T-cell (primary cell): ENCODE measurements at regions not wholly inside any gene's neighbourhood (a gene's known extent, or its start where the extent isn't known, plus 50 kb on each side); places are given as distances from the start of the nearest gene placed in this dataset.
"Not testable (repeated sequence)": the region's sequence is repeated elsewhere in the genome, so short reads cannot be mapped to it uniquely, and the experiment has no call there.

Experiments
- ATAC-seq, 4 experiments: fragments of 200-7000 bp in 3 of 4; fragments of 150-1000 bp in 1 of 4; cut with Tn5 transposase; replicated peaks in 1 of 4; 1 replicate in 3 of 4; 2 replicates in 1 of 4; pipeline ENCODE4 v1.10.0; 2021; ENCODE audit warnings: moderate library complexity in 3 of 4, mild to moderate bottlenecking in 2 of 4, moderate number of reproducible peaks in 1 of 4
- CTCF ChIA-PET, 2 donors: fragments of 300-600 bp; sonication (Branson Sonifier 250); formaldehyde crosslinking; loops; one replicate each; lab custom pipeline; 2022; ENCODE audit warnings: antibody characterized with exemption in 2 of 2; lab: Charles Lee
- POLR2A ChIA-PET, 2 donors: fragments of 300-600 bp; sonication (Branson Sonifier 250); formaldehyde crosslinking; loops; one replicate each; lab custom pipeline; 2022; ENCODE audit warnings: antibody characterized with exemption in 2 of 2; lab: Charles Lee
- DNase-seq, 35 experiments: peaks; one replicate each; pipeline versions ENCODE4 v3.0.0 to v3.0.0-alpha.2; 2013 to 2023
- H3K27ac ChIP-seq: one replicate; pipeline ENCODE4 v1.5.1; 2013; ENCODE audit warnings: low read length
- H3K27me3 ChIP-seq, 2 experiments: replicated peaks in 1 of 2; 1 replicate in 1 of 2; 2 replicates in 1 of 2; pipeline versions ENCODE4 v1.6.1 to v1.7.0; 2013; ENCODE audit warnings: low read length in 1 of 2, mixed read lengths in 1 of 2; ENCODE audit not compliant: control insufficient read depth in 2 of 2, insufficient read depth in 2 of 2; ENCODE audit errors: extremely low read depth in 1 of 2
- H3K36me3 ChIP-seq, 2 donors: 1 replicate in 1 of 2; 2 replicates in 1 of 2; pipeline versions ENCODE4 v1.6.1 to v1.7.0; 2013; ENCODE audit warnings: low read length in 1 of 2; ENCODE audit not compliant: control insufficient read depth in 2 of 2, insufficient read depth in 1 of 2; ENCODE audit errors: extremely low read depth in 1 of 2
- H3K4me1 ChIP-seq, 2 experiments: 1 replicate in 1 of 2; 2 replicates in 1 of 2; pipeline versions ENCODE4 v1.6.1 to v1.7.0; 2013; ENCODE audit warnings: low read length in 2 of 2, mixed read lengths in 1 of 2; ENCODE audit not compliant: insufficient read depth in 2 of 2, control insufficient read depth in 1 of 2; ENCODE audit errors: extremely low read depth in 1 of 2
- H3K4me3 ChIP-seq, 2 donors: 1 replicate in 1 of 2; 2 replicates in 1 of 2; pipeline versions ENCODE4 v1.5.1 to v1.7.0; 2013; ENCODE audit warnings: mild to moderate bottlenecking in 2 of 2, low read length in 1 of 2, moderate library complexity in 1 of 2; ENCODE audit not compliant: control insufficient read depth in 1 of 2; ENCODE audit errors: extremely low read depth in 1 of 2
- H3K9me3 ChIP-seq: 2 replicates; pipeline ENCODE4 v1.7.0; 2013
- H3K27ac Mint-ChIP-seq, 2 donors: one replicate each; pipeline ENCODE4 v1.8.0; 2020 to 2021; ENCODE audit warnings: mild to moderate bottlenecking in 2 of 2, mixed read lengths in 2 of 2
- H3K27me3 Mint-ChIP-seq, 2 donors: one replicate each; pipeline ENCODE4 v1.8.0; 2021 to 2022; ENCODE audit warnings: mixed read lengths in 2 of 2
- H3K36me3 Mint-ChIP-seq: one replicate; pipeline ENCODE4 v1.8.0; 2021; ENCODE audit warnings: mixed read lengths
- H3K4me1 Mint-ChIP-seq, 3 donors: one replicate each; pipeline ENCODE4 v1.8.0; 2020 to 2022; ENCODE audit warnings: mixed read lengths in 3 of 3, mild to moderate bottlenecking in 1 of 3
- H3K4me3 Mint-ChIP-seq, 3 donors: one replicate each; pipeline ENCODE4 v1.8.0; 2020 to 2022; ENCODE audit warnings: mild to moderate bottlenecking in 3 of 3, mixed read lengths in 3 of 3, moderate library complexity in 3 of 3
- H3K9me3 Mint-ChIP-seq, 3 donors: one replicate each; pipeline ENCODE4 v1.8.0; 2020 to 2022; ENCODE audit warnings: mixed read lengths in 3 of 3
- WGBS: methylation state at CpG from one replicate; pipeline ENCODE4 v1.1.5; 2013; ENCODE audit warnings: missing lambda C conversion rate; ENCODE audit not compliant: insufficient coverage; 5-methylcytosine and 5-hydroxymethylcytosine counted together

DNA sequence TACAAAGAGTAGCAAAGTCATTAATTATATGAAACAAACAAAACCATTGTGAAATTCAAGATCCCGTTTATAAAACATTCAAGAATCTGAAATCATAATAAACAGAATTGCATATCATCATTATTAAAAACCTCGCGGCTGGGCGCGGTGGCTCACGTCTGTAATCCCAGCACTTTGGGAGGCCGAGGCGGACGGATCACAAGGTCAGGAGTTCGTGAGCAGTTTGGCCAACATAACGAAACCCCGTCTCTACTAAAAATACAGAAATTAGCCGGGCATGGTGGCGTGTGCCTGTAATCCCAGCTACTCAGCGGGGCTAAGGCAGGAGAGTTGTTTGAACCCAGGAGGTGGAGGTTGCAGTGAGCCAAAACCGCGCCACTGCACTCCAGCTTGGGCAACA is 80.3 kb upstream of the COPS8 start:
- H3K9me3 ChIP-seq, POLR2A ChIA-PET, H3K27ac Mint-ChIP-seq, H3K9me3 Mint-ChIP-seq, H3K36me3 Mint-ChIP-seq, H3K4me1 Mint-ChIP-seq, H3K4me3 Mint-ChIP-seq, DNase-seq, H3K36me3 ChIP-seq, H3K4me3 ChIP-seq, H3K27me3 ChIP-seq, H3K27ac ChIP-seq, ATAC-seq, H3K4me1 ChIP-seq: not testable (repeated sequence)
- CTCF ChIA-PET, result interaction anchor here in 1 of 2 donors (0.6 kb wide), 1 partner anchor 20 kb away, joined by 5 read pairs; no protein-coding TSS in a partner anchor
- WGBS, result 94% methylated on average over 7 of the region's 17 CpGs
- peaks cover 6 to 13% of the 10 kb centered on the region in 2 donors for H3K27me3 Mint-ChIP-seq

DNA sequence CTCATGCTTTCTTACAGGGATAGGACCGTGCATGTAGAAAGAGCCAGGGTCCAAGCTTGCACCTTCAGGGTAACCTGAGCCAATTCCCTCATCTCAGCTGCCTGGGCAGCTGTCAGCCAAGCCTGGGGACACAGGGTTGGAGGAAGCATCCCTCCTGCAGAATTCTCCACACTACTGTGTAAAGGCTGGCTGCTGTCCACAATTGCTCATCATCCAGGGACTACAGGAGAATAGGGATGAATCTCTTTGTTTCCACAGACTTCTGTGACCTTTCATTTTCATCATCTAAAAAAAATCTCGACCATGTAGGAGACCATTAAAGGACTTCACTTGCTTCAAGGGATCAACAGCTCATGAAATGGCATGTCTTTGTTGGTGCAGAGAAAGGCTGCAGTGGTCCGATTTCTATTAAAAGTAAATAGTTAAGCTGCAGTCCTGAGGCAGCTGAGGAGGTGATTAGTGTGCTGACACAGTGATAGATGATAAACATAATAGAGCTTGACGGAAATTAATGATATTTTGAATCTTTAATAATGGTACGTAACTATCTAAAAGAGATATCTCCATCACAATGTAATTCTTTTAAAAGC is 74.4 kb upstream of the COPS8 start:
- Histone ChIP-seq H3K27ac (no peak overlapping the region), H3K4me1 (no peaks in the 10 kb centered on the region), H3K4me3 (no peak overlapping the region), H3K36me3 (no peaks in the 10 kb centered on the region), H3K9me3 (no peaks in the 10 kb centered on the region), H3K27me3 (peaks cover 0 to 3% of the 10 kb centered on the region in 2 experiments)
- ChIA-PET POLR2A (no interaction called here), CTCF (no interaction called here)
- ATAC-seq, result no peak
- no peak overlapping the region for H3K4me3 Mint-ChIP-seq
- no peak overlapping the region for H3K27ac Mint-ChIP-seq
- H3K36me3 Mint-ChIP-seq, result no peaks in the 10 kb centered on the region
- no peak for DNase-seq
- H3K4me1 Mint-ChIP-seq, result no peaks in the 10 kb centered on the region
- 100% methylated on average over 1 of the region's 5 CpGs for WGBS
- no peaks in the 10 kb centered on the region for H3K9me3 Mint-ChIP-seq
- no peaks in the 10 kb centered on the region for H3K27me3 Mint-ChIP-seq

DNA sequence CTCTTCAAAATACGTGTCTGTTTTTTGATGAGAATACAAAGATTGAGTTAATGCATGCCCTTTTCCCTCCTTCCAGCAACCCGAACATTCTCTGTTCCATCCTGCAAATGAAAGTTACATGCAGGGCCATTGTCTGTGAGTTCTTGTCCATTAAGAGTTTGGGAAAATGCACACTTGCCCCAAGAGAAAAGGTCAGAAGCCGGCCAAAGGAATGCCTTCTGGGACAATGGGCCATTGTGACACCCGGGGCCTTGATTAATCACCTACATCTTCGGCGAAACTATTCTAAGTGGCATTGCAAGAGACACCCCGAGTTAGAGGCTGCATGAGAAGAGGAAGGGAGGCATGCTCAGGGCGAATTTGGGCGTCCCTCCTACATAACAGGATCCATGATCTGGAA is 73.7 kb upstream of the COPS8 start:
- 71% methylated on average over 1 of the region's 9 CpGs for WGBS
- Mint-ChIP-seq H3K4me3 (no peak overlapping the region), H3K27me3 (no peaks in the 10 kb centered on the region), H3K9me3 (no peaks in the 10 kb centered on the region), H3K36me3 (no peaks in the 10 kb centered on the region), H3K4me1 (no peaks in the 10 kb centered on the region), H3K27ac (no peak overlapping the region)
- POLR2A ChIA-PET, result no interaction called here
- ATAC-seq, result no peak
- Histone ChIP-seq H3K27me3 (peaks cover 0 to 3% of the 10 kb centered on the region in 2 experiments), H3K4me3 (no peak overlapping the region), H3K4me1 (no peaks in the 10 kb centered on the region), H3K36me3 (no peaks in the 10 kb centered on the region), H3K9me3 (no peaks in the 10 kb centered on the region), H3K27ac (no peak overlapping the region)
- CTCF ChIA-PET, result no interaction called here
- no peak for DNase-seq

DNA sequence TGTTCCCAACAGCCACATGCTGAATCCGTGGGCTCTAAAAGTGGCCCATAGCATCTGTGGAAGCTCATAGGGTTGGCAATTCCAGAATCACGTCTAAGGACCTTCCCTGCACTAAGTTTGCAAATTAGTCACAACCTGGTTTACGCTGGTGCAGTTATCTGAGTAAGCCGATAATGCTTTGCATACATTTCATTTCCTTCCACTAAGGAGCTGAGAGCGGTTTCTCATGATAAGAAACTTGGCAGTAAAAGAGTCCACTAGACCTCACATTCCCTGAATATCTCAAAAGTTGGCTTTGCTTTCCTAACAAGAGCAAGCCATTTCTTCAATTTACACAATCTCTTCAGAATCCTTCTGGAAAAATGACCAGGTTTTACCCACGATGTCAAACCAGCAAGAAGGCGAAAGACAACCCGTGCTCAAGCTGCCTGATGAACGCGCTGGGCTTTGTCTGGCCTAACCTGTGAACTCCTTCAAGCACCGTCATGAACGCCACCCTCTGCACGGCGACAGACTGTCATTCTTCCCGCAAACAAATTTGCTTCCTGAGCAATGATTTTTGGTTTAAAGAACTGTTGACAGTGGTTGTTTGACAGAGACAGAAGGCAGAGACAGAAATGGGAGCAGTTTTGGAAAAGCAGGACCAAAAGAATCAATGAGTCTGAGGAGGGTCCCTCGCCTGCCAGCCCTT is 73.0 kb upstream of the COPS8 start:
- Histone ChIP-seq H3K9me3 (no peaks in the 10 kb centered on the region), H3K4me1 (no peaks in the 10 kb centered on the region), H3K27me3 (peaks cover 0 to 3% of the 10 kb centered on the region in 2 experiments), H3K27ac (no peak overlapping the region), H3K36me3 (no peaks in the 10 kb centered on the region), H3K4me3 (no peak overlapping the region)
- WGBS, result 66% methylated on average over 14 of the region's 16 CpGs
- ChIA-PET POLR2A (no interaction called here), CTCF (no interaction called here)
- H3K36me3 Mint-ChIP-seq, result no peaks in the 10 kb centered on the region
- no peaks in the 10 kb centered on the region for H3K9me3 Mint-ChIP-seq
- no peak overlapping the region for H3K27ac Mint-ChIP-seq
- no peaks in the 10 kb centered on the region for H3K4me1 Mint-ChIP-seq
- ATAC-seq (no peak), DNase-seq (no peak)
- H3K4me3 Mint-ChIP-seq, result no peak overlapping the region
- H3K27me3 Mint-ChIP-seq, result no peaks in the 10 kb centered on the region

DNA sequence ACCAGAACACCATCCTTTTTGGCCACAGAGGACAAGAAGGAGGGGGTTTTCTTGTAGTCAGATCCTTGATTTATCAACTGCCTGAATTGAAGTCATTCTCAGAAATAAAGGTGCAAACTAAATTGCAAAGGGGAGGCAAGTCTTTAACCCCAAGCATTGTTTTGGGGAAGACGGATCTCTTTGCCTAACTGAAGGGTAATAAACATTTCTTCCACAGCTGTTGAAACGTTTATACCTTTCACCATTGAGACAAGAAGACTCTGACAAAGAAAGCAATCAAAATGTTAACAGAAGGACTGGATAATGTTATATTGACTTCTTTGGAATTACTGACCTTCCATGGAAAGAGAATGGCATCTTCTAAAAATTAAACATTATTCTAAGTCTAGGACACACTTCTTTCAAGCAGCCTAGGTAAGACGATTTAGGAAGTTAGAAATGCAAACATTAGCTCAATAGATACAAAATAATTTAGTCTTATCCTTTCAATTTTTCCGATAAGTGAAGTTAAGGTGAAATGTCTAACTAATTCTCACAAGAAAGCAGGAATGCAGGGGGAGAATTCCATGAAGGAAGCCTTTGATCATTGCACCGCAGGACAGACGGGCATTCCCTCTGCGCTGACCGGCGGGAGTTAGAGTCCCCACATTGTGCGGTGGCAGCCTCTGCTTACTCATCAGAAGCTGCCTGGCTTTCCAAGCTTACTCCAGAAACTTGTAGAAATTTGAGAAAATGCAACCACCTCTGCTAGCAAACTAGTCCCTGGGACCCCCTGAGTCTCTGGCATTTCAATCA is 69.4 kb upstream of the COPS8 start:
- WGBS, result 93% methylated on average over 6 of the region's 10 CpGs
- ATAC-seq (no peak), DNase-seq (no peak)
- H3K4me1 Mint-ChIP-seq, result no peaks in the 10 kb centered on the region
- no peaks in the 10 kb centered on the region for H3K9me3 ChIP-seq
- no peaks in the 10 kb centered on the region for H3K27me3 ChIP-seq
- H3K27me3 Mint-ChIP-seq, result no peaks in the 10 kb centered on the region
- no peak overlapping the region for H3K27ac Mint-ChIP-seq
- POLR2A ChIA-PET, result no interaction called here
- H3K4me3 Mint-ChIP-seq, result no peak overlapping the region
- H3K9me3 Mint-ChIP-seq, result no peaks in the 10 kb centered on the region
- CTCF ChIA-PET, result no interaction called here
- H3K4me1 ChIP-seq, result no peaks in the 10 kb centered on the region
- no peaks in the 10 kb centered on the region for H3K36me3 Mint-ChIP-seq
- H3K4me3 ChIP-seq, result no peak overlapping the region
- H3K27ac ChIP-seq, result no peak overlapping the region
- no peaks in the 10 kb centered on the region for H3K36me3 ChIP-seq

- WGBS, result no CpG with 5 or more reads among the region's 2 CpGs
These were observed 65.6 kb upstream of the COPS8 start for GRCh38 chr2:237020090-237020489.

More at GRCh38 chr2:237020090-237020489, 65.6 kb upstream of the COPS8 start:
- no peaks in the 10 kb centered on the region for H3K9me3 ChIP-seq
- DNase-seq, result no peak
- CTCF ChIA-PET, result no interaction called here
- Mint-ChIP-seq H3K4me1 (no peaks in the 10 kb centered on the region), H3K27me3 (no peaks in the 10 kb centered on the region), H3K36me3 (no peaks in the 10 kb centered on the region), H3K4me3 (no peak overlapping the region), H3K27ac (no peak overlapping the region), H3K9me3 (no peaks in the 10 kb centered on the region)
- no peak overlapping the region for H3K27ac ChIP-seq
- H3K4me1 ChIP-seq, result no peaks in the 10 kb centered on the region
- H3K4me3 ChIP-seq, result no peak overlapping the region
- H3K27me3 ChIP-seq, result no peaks in the 10 kb centered on the region
- no peaks in the 10 kb centered on the region for H3K36me3 ChIP-seq
- no peak for ATAC-seq
- POLR2A ChIA-PET, result no interaction called here
